HepG2 (cell line): ENCODE measurements at regions not wholly inside any gene's neighbourhood (a gene's known extent, or its start where the extent isn't known, plus 50 kb on each side); places are given as distances from the start of the nearest gene placed in this dataset.

ENCODE experiments used
- ATAC-seq: fragments of 200-7000 bp; cut with Tn5 transposase; 3 replicates; pipeline ENCODE4 v1.9.1; 2020; ENCODE audit warnings: mild to moderate bottlenecking, moderate library complexity
- BruUV-seq: library from RNA; stranded (reverse); fragments of 400-500 nt; replicated peaks from 2 replicates; lab custom pipeline; 2021; lab: Mats Ljungman, UMichigan
- CTCF ChIA-PET: fragments of 300-600 bp; formaldehyde crosslinking; extraction: SDS; loops from one replicate; lab custom pipeline; 2021; ENCODE audit warnings: low total read pairs, inconsistent platforms, low intra/inter-chr PET ratio; lab: Yijun Ruan, JAX
- POLR2A ChIA-PET: fragments of 350-600 bp; sonication (Branson Sonifier 250); formaldehyde crosslinking; loops from one replicate; lab custom pipeline; 2020; ENCODE audit warnings: antibody characterized with exemption, inconsistent platforms; lab: Yijun Ruan, JAX
- DNase-seq: peaks from one replicate; pipeline ENCODE4 v3.0.0-alpha.2; 2015; ENCODE audit warnings: low spot score
- FAIRE-seq: peaks from 3 replicates; lab custom pipeline; 2011; peaks lifted over from hg19 to GRCh38; lab: Jason Lieb, UNC
- H2AFZ ChIP-seq: one replicate; pipeline ENCODE4 v1.6.1; 2011; ENCODE audit warnings: low read length, inconsistent platforms
- H3K27ac ChIP-seq: fragments of 300-600 bp; 3 replicates; pipeline ENCODE4 v1.8.0; 2011; ENCODE audit warnings: mixed run types, mild to moderate bottlenecking, mixed read lengths, low read length, inconsistent platforms; ENCODE audit not compliant: insufficient read depth; ENCODE audit errors: extremely low read length
- H3K27me3 ChIP-seq, 2 experiments: fragments of 200-600 bp in 1 of 2; 2 replicates in 1 of 2; 3 replicates in 1 of 2; pipeline versions ENCODE4 v1.6.0 to v1.8.0; 2011; ENCODE audit warnings: low read length in 2 of 2, mild to moderate bottlenecking in 2 of 2, moderate library complexity in 2 of 2, inconsistent platforms in 1 of 2; ENCODE audit not compliant: insufficient read depth in 2 of 2, control insufficient read depth in 1 of 2
- H3K36me3 ChIP-seq, 2 experiments: fragments of 200-600 bp in 1 of 2; replicated peaks in 1 of 2; 2 replicates in 1 of 2; 3 replicates in 1 of 2; pipeline versions ENCODE4 v1.5.1 to v1.8.0; 2011; ENCODE audit warnings: low read length in 2 of 2, inconsistent platforms in 1 of 2; ENCODE audit not compliant: insufficient read depth in 2 of 2, control insufficient read depth in 1 of 2
- H3K4me1 ChIP-seq: 2 replicates; pipeline ENCODE4 v1.5.1; 2012; ENCODE audit warnings: low read length, inconsistent platforms; ENCODE audit not compliant: insufficient read depth
- H3K4me2 ChIP-seq: 2 replicates; pipeline ENCODE4 v1.6.0; 2011; ENCODE audit warnings: low read depth, low read length, inconsistent platforms
- H3K4me3 ChIP-seq, 3 experiments: fragments of 200-600 bp in 1 of 3; sonication (generic), shearing (Covaris generic) in 1 of 3; replicated peaks in 1 of 3; 2 replicates each; pipeline ENCODE4 v1.5.1; 2011 to 2016; ENCODE audit warnings: low read length in 3 of 3, inconsistent platforms in 2 of 3, low read depth in 2 of 3, mild to moderate bottlenecking in 2 of 3, control low read depth in 1 of 3, mixed read lengths in 1 of 3; ENCODE audit not compliant: insufficient read depth in 1 of 3
- H3K79me2 ChIP-seq: one replicate; pipeline ENCODE4 v1.6.1; 2011; ENCODE audit warnings: low read length, inconsistent platforms; ENCODE audit not compliant: insufficient read depth
- H3K9ac ChIP-seq: 2 replicates; pipeline ENCODE4 v1.6.0; 2011; ENCODE audit warnings: mild to moderate bottlenecking, low read depth, low read length, inconsistent platforms; ENCODE audit not compliant: insufficient read depth
- H3K9me3 ChIP-seq: 2 replicates; pipeline ENCODE4 v1.5.1; 2012; ENCODE audit warnings: mild to moderate bottlenecking, low read length
- H4K20me1 ChIP-seq: 2 replicates; pipeline ENCODE4 v1.6.0; 2011; ENCODE audit warnings: inconsistent platforms, mild to moderate bottlenecking, low read length, moderate library complexity; ENCODE audit not compliant: insufficient read depth
- ASH2L ChIP-seq: fragments of 300-600, 200-600 bp; sonication (generic); IDR thresholded peaks from 2 replicates; pipeline ENCODE4 v1.7.0; 2017; ENCODE audit warnings: low read depth, mild to moderate bottlenecking, moderate library complexity, mixed read lengths, low read length; ENCODE audit not compliant: insufficient read length
- CERS6 ChIP-seq: sonication (generic); formaldehyde crosslinking; IDR thresholded peaks from 2 replicates; pipeline ENCODE4 v1.5.0; 2020; ENCODE audit warnings: missing genetic modification reagents
- HMG20A ChIP-seq: IDR thresholded peaks from 2 replicates; pipeline ENCODE4 v1.6.1; 2016; ENCODE audit warnings: borderline replicate concordance
- HNRNPLL ChIP-seq: fragments of 200-400 bp; formaldehyde crosslinking; IDR thresholded peaks from 2 replicates; pipeline ENCODE4 v1.6.1; 2017; ENCODE audit warnings: mild to moderate bottlenecking, low read depth, low read length; ENCODE audit not compliant: poor library complexity, severe bottlenecking
- MAFK ChIP-seq, 2 experiments: IDR thresholded peaks in 1 of 2; conservative IDR thresholded peaks in 1 of 2; 2 replicates each; pipeline ENCODE4 v1.6.1; 2011; ENCODE audit warnings: improper control_type of control experiment in 2 of 2, low read length in 2 of 2
- MXD3 ChIP-seq: IDR thresholded peaks from 2 replicates; pipeline ENCODE4 v1.6.1; 2016; ENCODE audit warnings: mild to moderate bottlenecking, missing biosample characterization, missing genetic modification reagents
- NPAS2 ChIP-seq: sonication (generic); formaldehyde crosslinking; IDR thresholded peaks from 2 replicates; pipeline ENCODE4 v1.8.0; 2022; ENCODE audit warnings: mild to moderate bottlenecking, missing genetic modification reagents, borderline replicate concordance
- PATZ1 ChIP-seq: sonication (generic); formaldehyde crosslinking; IDR thresholded peaks from 2 replicates; pipeline ENCODE4 v1.4.0; 2020; ENCODE audit warnings: missing genetic modification reagents
- PRDM4 ChIP-seq: sonication (generic); formaldehyde crosslinking; IDR thresholded peaks from 2 replicates; pipeline ENCODE4 v1.9.0; 2021; ENCODE audit warnings: missing genetic modification reagents, borderline replicate concordance
- SKIL ChIP-seq: sonication (generic); formaldehyde crosslinking; IDR thresholded peaks from 2 replicates; pipeline ENCODE4 v1.8.0; 2022; ENCODE audit warnings: missing genetic modification reagents, mild to moderate bottlenecking, moderate library complexity, borderline replicate concordance
- TBL1XR1 ChIP-seq: fragments of 150-350 bp; IDR thresholded peaks from 2 replicates; pipeline ENCODE4 v1.6.1; 2014; ENCODE audit warnings: borderline replicate concordance, low read length; ENCODE audit not compliant: partially characterized antibody
- ZBTB26 ChIP-seq: IDR thresholded peaks from 2 replicates; pipeline ENCODE4 v1.6.1; 2016; ENCODE audit warnings: missing compliant biosample characterization, missing genetic modification reagents, borderline replicate concordance
- ZNF773 ChIP-seq: sonication (generic); formaldehyde crosslinking; IDR thresholded peaks from 2 replicates; pipeline ENCODE4 v1.4.0; 2020; ENCODE audit warnings: missing genetic modification reagents, borderline replicate concordance
- ZSCAN12 ChIP-seq: sonication (generic); formaldehyde crosslinking; IDR thresholded peaks from 2 replicates; pipeline ENCODE4 v1.9.0; 2021; ENCODE audit warnings: mild to moderate bottlenecking, missing genetic modification reagents
- WGBS: methylation state at CpG from one replicate; pipeline ENCODE4 v1.1.6; 2017; ENCODE audit warnings: low lambda C conversion rate; 5-methylcytosine and 5-hydroxymethylcytosine counted together
- in situ Hi-C: cut with HindIII; loops from 2 replicates; pipeline ENCODE4 v1.10.0; 2017; ENCODE audit warnings: low pct_unique_long_range_greater_than_20kb; ENCODE audit not compliant: extremely low pct_ligation_motif_present
- intact Hi-C: fragments of 100-400 bp; cut with micrococcal nuclease; formaldehyde crosslinking; loops from one replicate; pipeline ENCODE4 v1.10.0; 2022; ENCODE audit not compliant: unreplicated experiment

- no peak for TF ChIP-seq SKIL
- no peak for TF ChIP-seq PATZ1
- TF ChIP-seq HNRNPLL = no peak
- no peak for TF ChIP-seq ASH2L
- peak; percentile 62 to 63 for TF ChIP-seq MAFK (conservative IDR thresholded peaks at IDR 0.05 in 1 of 2, IDR thresholded peaks at IDR 0.05 in 1 of 2; ENCODE audit: low read length in 2 of 2)
- TF ChIP-seq, all 625 proteins: peak for 3
Observed at GRCh38 chr2:164138750-164139149, 402.9 kb upstream of the FIGN start (continued).

GRCh38 chr2:164134336-164134735, 398.5 kb upstream of the FIGN start:
- H3K79me2 ChIP-seq = no peaks in the 10 kb centered on the region
- H3K4me1 ChIP-seq = no peaks in the 10 kb centered on the region
- ChIA-PET POLR2A (no interaction called here), CTCF (no interaction called here)
- H3K4me3 ChIP-seq = no peak overlapping the region
- H4K20me1 ChIP-seq = no peaks in the 10 kb centered on the region
- in situ Hi-C loops (no loop called here), intact Hi-C loops (no loop called here)
- no peak for DNase-seq
- H3K4me2 ChIP-seq = no peak overlapping the region
- BruUV-seq = no TSS peak
- H3K36me3 ChIP-seq = no peaks in the 10 kb centered on the region
- WGBS = 21% methylated on average over 4 of the region's 4 CpGs
- H3K27me3 ChIP-seq = no peaks in the 10 kb centered on the region
- H3K9ac ChIP-seq = no peak overlapping the region
- no peak for ATAC-seq
- no peaks in the 10 kb centered on the region for H3K9me3 ChIP-seq
- H2AFZ ChIP-seq = no peak overlapping the region
- FAIRE-seq = no peak
- H3K27ac ChIP-seq = no peak overlapping the region
- no peak for TF ChIP-seq PRDM4
- no peak for TF ChIP-seq ZSCAN12 (CRISPR knock-in tag)
- TF ChIP-seq ZBTB26 (CRISPR knock-in tag) = no peak
- TF ChIP-seq MXD3 (CRISPR knock-in tag) = no peak
- no peak for TF ChIP-seq ZNF773 (CRISPR knock-in tag)
- no peak for TF ChIP-seq TBL1XR1
- no peak for TF ChIP-seq HMG20A (CRISPR knock-in tag)
- no peak for TF ChIP-seq NPAS2
- no peak for TF ChIP-seq CERS6
